OCI-LY7 (cell line): ENCODE measurements at regions not wholly inside any gene's neighbourhood (a gene's known extent, or its start where the extent isn't known, plus 50 kb on each side); places are given as distances from the start of the nearest gene placed in this dataset.

Source experiments
- BruUV-seq: library from RNA; stranded (reverse); fragments of 400-500 nt; replicated peaks from 2 replicates; lab custom pipeline; 2021; lab: Mats Ljungman, UMichigan
- CTCF ChIA-PET: fragments of 300-600 bp; sonication (Branson Sonifier 250); formaldehyde crosslinking; loops from one replicate; lab custom pipeline; 2022; ENCODE audit warnings: antibody characterized with exemption; ENCODE audit not compliant: unreplicated experiment; lab: Charles Lee
- POLR2A ChIA-PET: fragments of 300-600 bp; sonication (Branson Sonifier 250); formaldehyde crosslinking; loops from one replicate; lab custom pipeline; 2022; ENCODE audit warnings: antibody characterized with exemption; lab: Charles Lee
- DNase-seq: peaks from one replicate; pipeline ENCODE4 v3.0.0-alpha.2; 2015; ENCODE audit warnings: low spot score
- H2AFZ ChIP-seq: fragments of 200-600 bp; sonication (generic), shearing (Covaris generic); 2 replicates; pipeline ENCODE4 v1.6.1; 2014; ENCODE audit warnings: mild to moderate bottlenecking, antibody characterized with exemption, low read length, moderate library complexity
- H3K27ac ChIP-seq: fragments of 200-600 bp; sonication (generic); 2 replicates; pipeline ENCODE4 v1.5.1; 2014; ENCODE audit warnings: mixed run types, low read depth, mild to moderate bottlenecking, moderate library complexity, low read length, inconsistent platforms; ENCODE audit not compliant: poor library complexity, severe bottlenecking
- H3K36me3 ChIP-seq: fragments of 200-600 bp; sonication (generic); 2 replicates; pipeline ENCODE4 v1.6.1; 2014; ENCODE audit warnings: mild to moderate bottlenecking, antibody characterized with exemption, low read length, moderate library complexity, mixed read lengths; ENCODE audit not compliant: insufficient read depth
- H3K4me1 ChIP-seq: fragments of 200-600 bp; sonication (generic); 2 replicates; pipeline ENCODE4 v1.5.1; 2014; ENCODE audit warnings: mild to moderate bottlenecking, low read length; ENCODE audit not compliant: insufficient read depth, poor library complexity, severe bottlenecking
- H3K4me2 ChIP-seq: fragments of 200-600 bp; sonication (generic); 2 replicates; pipeline ENCODE4 v1.6.1; 2014; ENCODE audit warnings: mild to moderate bottlenecking, low read length
- H3K4me3 ChIP-seq: fragments of 200-600 bp; sonication (generic); 2 replicates; pipeline ENCODE4 v1.5.1; 2014; ENCODE audit warnings: mild to moderate bottlenecking, low read depth, low read length; ENCODE audit not compliant: poor library complexity, severe bottlenecking
- H3K79me2 ChIP-seq: fragments of 200-600 bp; sonication (generic); 2 replicates; pipeline ENCODE4 v1.6.1; 2016; ENCODE audit warnings: low read depth, mild to moderate bottlenecking, low read length, moderate library complexity, mixed read lengths; ENCODE audit not compliant: insufficient read depth
- H3K9me2 ChIP-seq: fragments of 200-600 bp; sonication (generic); 2 replicates; pipeline ENCODE4 v1.6.1; 2016; ENCODE audit warnings: mild to moderate bottlenecking, low read length, mixed read lengths; ENCODE audit not compliant: insufficient read depth
- H3K9me3 ChIP-seq: fragments of 200-600 bp; sonication (generic); 2 replicates; pipeline ENCODE4 v1.6.1; 2014; ENCODE audit warnings: mild to moderate bottlenecking, mixed run types, low read length, mixed read lengths
- H4K20me1 ChIP-seq: fragments of 200-600 bp; sonication (generic); 2 replicates; pipeline ENCODE4 v1.6.1; 2014; ENCODE audit warnings: mild to moderate bottlenecking, antibody characterized with exemption, low read length, moderate library complexity, mixed read lengths; ENCODE audit not compliant: insufficient read depth
- EZH2phosphoT487 ChIP-seq: fragments of 200-600 bp; sonication (generic); IDR thresholded peaks from 2 replicates; pipeline ENCODE4 v1.6.1; 2018; ENCODE audit warnings: low read depth, borderline replicate concordance, mild to moderate bottlenecking, mixed run types, antibody characterized with exemption, low read length, moderate library complexity, mixed read lengths
- intact Hi-C: fragments of 100-400 bp; cut with micrococcal nuclease; formaldehyde crosslinking; loops from one replicate; pipeline ENCODE4 v1.10.0; 2022; ENCODE audit not compliant: unreplicated experiment
- TF ChIP-seq, protein P1 (sequence below): fragments of 200-600 bp; sonication (generic); conservative IDR thresholded peaks from 2 replicates; pipeline ENCODE4 v1.5.1; 2014; ENCODE audit warnings: mild to moderate bottlenecking, antibody characterized with exemption, low read length, moderate library complexity, mixed read lengths

DNA sequence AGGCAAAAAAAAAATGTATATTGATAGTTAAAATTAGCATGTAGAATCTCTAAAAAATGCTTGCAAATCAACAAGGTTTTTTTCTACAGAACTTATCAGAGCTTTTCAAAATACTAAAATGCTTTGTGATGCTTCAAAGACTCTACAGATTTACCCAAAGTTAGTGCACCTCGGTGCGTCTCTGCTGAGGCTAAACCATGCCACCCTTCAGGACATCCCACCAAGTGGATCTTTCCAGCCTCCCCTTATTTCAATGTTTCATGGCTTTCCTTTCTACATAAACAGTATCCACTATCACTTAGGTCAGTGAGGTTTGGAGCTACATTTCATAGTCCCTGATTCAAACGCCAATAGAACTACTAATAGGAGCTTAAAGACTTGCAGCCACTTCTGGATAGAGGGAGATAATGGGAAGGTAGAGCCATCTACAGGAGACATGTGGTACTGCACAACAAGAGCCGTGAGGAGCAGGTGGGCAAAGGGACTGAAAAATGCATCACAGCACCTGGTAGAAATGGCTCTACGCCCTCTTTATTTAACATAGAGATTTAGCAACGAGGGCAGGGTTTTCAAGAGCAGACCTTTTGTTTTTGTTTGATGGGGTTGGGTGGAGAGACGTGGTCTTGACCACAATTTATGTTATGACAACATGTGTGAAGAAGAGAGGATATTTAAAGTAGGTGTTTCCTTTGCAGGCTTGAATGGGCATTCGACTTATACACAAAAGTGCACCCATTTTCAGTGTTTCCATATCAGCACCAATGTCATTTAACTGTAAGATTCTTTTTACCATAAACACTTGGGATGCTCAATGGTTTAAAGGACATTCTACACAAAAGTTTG, 56.1 kb upstream of the SLC35G4 start:
- intact Hi-C loops, result loop anchor here (2.0 kb wide), 2 partner anchors 35 to 243 kb away; no protein-coding TSS in a partner anchor
- Histone ChIP-seq H4K20me1 (no peaks in the 10 kb centered on the region), H2AFZ (no peak overlapping the region), H3K4me1 (peaks cover 8% of the 10 kb centered on the region), H3K9me2 (no peaks in the 10 kb centered on the region), H3K79me2 (no peaks in the 10 kb centered on the region), H3K4me3 (no peak overlapping the region), H3K9me3 (no peaks in the 10 kb centered on the region), H3K27ac (no peak overlapping the region), H3K36me3 (no peaks in the 10 kb centered on the region), H3K4me2 (peak overlapping the region; percentile 7; the same call in 1 of the 2 replicates)
- peak; percentile 70 for DNase-seq
- BruUV-seq, result no TSS peak
- ChIA-PET CTCF (interaction anchor here (0.7 to 2.0 kb wide), 3 partner anchors 16 to 243 kb away, joined by 3 to 11 read pairs (median 4); no protein-coding TSS in a partner anchor), POLR2A (interaction anchor here (0.5 to 1.2 kb wide), 2 partner anchors 10 to 695 kb away, joined by 3 to 4 read pairs; no protein-coding TSS in a partner anchor)
- TF ChIP-seq, protein P1, sequence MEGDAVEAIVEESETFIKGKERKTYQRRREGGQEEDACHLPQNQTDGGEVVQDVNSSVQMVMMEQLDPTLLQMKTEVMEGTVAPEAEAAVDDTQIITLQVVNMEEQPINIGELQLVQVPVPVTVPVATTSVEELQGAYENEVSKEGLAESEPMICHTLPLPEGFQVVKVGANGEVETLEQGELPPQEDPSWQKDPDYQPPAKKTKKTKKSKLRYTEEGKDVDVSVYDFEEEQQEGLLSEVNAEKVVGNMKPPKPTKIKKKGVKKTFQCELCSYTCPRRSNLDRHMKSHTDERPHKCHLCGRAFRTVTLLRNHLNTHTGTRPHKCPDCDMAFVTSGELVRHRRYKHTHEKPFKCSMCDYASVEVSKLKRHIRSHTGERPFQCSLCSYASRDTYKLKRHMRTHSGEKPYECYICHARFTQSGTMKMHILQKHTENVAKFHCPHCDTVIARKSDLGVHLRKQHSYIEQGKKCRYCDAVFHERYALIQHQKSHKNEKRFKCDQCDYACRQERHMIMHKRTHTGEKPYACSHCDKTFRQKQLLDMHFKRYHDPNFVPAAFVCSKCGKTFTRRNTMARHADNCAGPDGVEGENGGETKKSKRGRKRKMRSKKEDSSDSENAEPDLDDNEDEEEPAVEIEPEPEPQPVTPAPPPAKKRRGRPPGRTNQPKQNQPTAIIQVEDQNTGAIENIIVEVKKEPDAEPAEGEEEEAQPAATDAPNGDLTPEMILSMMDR, result peak; percentile 93
- no peak for TF ChIP-seq EZH2phosphoT487

DNA sequence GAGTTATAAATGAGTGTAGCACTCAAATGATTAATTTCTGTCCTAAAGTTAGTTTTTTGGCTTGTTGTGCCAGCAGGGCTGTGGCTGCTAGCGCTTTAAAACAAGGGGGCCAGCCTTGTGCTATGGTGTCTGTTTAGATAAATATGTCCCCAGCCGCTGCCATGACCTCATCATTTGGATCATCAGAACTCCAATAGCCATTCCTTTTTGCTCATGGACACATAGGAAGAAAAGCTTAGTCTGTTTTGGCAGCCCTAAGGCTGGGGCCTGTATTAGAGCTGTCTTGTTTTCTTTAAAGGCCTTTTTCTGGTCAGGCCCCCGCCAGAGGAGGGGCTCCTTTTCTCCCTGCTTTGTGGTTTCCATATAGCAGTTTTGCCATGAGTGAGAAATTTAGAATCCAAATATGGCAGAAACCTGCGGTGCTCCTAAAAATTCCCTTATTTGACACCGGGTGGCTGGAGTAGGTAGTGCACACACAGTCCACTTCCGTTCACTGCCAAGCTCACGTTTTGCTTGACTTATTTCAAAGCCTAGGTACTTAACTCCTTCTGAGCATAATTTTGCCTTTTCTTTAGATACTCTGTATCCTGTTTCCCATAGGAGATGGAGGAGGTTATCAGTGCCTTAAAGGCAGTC, 60.4 kb upstream of the SLC35G4 start:
- intact Hi-C loops, result no loop called here
- no peak overlapping the region for H3K4me3 ChIP-seq
- peaks cover 7% of the 10 kb centered on the region for H3K4me1 ChIP-seq
- DNase-seq, result no peak
- no peaks in the 10 kb centered on the region for H4K20me1 ChIP-seq
- TF ChIP-seq, protein P1, result no peak
- no peak for TF ChIP-seq EZH2phosphoT487
- no TSS peak for BruUV-seq
- ChIA-PET POLR2A (no interaction called here), CTCF (no interaction called here)
- no peak overlapping the region for H2AFZ ChIP-seq
- no peaks in the 10 kb centered on the region for H3K9me2 ChIP-seq
- no peak overlapping the region for H3K27ac ChIP-seq
- H3K36me3 ChIP-seq, result no peaks in the 10 kb centered on the region
- H3K4me2 ChIP-seq, result no peak overlapping the region
- H3K79me2 ChIP-seq, result no peaks in the 10 kb centered on the region
- 0 out of 2 replicates have a peak, but pooled peaks cover 10% of the 10 kb centered on the region for H3K9me3 ChIP-seq
